DMS114 treated with DMSO at 0.1 percent for 48 hours (cell line): ENCODE measurements at regions not wholly inside any gene's neighbourhood (a gene's known extent, or its start where the extent isn't known, plus 50 kb on each side); places are given as distances from the start of the nearest gene placed in this dataset.
"Not testable (repeated sequence)": the region's sequence is repeated elsewhere in the genome, so short reads cannot be mapped to it uniquely, and the experiment has no call there.

Source experiments
- DNase-seq: peaks from one replicate; lab custom pipeline; 2025; ENCODE audit not compliant: unreplicated experiment; lab: John Stamatoyannopoulos, UW

DNA sequence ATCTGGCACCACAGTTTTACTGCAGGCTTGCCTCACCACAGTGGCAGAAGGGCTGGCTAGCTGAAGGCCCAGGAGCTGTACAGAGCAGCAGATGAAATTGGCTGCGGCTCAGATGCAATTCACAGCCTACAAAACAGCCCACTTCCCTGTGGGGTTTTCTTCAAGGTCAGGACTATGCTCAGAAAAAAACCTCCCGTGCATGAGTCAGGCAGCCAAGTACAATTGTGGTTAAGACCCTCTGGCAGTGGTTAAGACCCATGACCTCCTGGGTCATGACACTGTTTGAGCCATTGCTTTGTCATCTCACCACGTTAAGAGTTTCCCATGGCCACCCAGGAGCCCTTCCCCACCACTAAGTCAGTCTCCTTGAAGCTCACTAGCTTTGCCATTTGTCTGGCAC lies 276.3 kb downstream of the HNRNPD start:
- DNase-seq, result no peak

DNA sequence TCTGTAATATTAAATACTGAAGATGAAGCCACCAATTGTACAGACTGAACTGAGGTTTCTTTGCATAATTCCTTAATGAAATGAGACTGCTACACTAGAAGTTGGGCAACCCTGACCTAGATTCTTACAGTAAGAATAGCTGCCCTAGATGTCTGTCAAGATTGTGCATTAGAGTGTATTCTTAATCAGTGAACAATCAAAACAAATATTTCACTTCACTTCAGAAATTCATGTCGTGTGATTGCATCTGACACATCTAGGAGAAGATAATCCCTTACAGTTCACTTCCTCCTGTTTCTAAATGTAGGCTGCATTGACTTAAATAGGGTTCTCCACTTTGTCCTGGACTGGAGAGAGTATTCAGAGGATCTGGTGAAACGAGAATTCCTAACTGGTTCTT lies 283.1 kb downstream of the HNRNPD start:
- DNase-seq, result no peak

DNA sequence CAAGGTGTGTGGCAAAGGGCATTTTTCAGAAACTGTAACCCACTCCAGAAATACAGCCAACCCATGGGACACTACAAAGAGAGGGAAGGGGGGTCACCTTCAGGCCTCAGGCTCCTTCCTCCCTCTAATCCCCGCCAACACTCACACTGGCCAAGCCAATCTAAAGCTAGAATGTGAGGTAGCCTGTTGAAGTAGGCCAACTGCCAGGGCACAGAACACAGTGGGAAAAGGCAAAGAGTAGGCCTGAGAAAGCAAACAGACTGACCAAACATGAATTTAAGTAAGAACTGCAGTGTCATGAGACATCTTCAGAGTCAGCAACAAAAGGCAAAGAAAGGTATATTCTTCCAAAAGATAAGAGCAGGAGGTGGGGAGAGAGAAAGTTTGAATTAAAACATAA lies 289.0 kb downstream of the HNRNPD start:
- no peak for DNase-seq

DNA sequence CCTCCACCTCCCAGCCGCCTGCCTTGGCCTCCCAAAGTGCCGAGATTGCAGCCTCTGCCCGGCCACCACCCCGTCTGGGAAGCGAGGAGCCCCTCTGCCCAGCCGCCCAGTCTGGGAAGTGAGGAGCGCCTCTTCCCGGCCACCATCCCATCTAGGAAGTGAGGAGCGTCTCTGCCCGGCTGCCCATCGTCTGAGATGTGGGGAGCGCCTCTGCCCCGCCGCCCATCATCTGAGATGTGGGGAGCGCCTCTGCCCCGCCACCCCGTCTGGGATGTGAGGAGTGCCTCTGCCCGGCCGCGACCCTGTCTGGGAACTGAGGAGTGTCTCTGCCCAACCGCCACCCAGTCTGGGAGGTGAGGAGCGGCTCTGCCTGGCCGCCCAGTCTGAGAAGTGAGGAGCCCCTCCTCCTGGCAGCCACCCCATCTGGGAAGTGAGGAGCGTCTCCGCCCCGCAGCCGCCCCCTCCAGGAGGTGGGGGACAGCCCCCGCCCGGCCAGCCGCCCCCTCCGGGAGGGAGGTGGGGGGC lies 296.3 kb downstream of the HNRNPD start:
- DNase-seq, result not testable (repeated sequence)

DNA sequence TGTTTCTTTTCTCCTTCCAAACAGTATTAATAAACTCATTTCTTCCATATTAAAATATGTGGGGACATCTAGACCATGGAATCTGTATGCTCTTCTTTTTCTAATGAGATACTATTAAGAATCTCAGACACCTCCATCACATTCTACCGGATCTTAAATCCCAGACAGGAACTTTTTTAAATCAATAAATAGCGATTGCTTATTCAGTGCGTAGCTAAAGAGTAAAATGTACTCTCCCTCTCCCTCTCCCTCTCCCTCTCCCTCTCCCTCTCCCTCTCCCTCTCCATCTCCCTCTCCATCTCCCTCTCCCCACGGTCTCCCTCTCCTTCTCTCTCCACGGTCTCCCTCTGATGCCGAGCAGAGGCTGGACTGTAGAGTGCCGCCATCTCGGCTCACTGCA lies 297.0 kb downstream of the HNRNPD start:
- DNase-seq, result no peak

DNA sequence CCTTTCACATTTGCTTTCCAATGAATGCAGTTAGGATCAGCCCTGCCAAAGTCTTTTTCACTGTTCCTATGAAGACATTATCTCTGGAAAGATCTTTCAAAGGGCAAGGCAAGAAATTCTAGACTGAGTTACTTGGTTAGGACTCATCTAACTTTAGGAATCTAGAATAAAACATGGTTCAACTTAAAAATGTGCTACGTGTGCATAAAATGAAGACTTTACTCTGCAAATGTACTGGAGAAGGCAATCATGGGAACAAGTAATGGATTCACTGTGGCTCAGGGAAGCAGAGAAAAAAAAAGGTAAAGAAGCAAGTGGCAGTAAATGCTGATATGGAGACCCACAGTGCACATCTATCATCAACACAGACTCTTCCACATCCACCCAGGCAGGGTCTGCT lies 297.4 kb downstream of the HNRNPD start:
- no peak for DNase-seq

DNA sequence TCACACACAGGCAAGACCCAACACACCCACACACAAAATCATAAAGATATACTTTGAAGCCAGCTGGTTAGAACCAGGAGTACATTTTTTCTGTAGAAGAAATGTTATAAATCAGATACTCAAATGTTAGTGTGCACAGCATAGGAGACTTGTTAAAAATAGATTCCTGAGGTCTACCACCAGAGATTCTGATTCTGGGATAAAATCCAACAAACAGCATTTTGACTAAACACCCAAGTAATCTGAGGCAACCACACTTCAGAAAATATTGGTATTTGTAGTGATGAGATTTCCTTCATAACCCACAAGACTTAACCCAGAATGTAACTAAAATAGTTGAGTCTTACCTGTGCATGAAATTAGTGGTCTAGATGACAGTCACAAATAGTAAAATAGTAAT lies 301.8 kb downstream of the HNRNPD start:
- no peak for DNase-seq

DNA sequence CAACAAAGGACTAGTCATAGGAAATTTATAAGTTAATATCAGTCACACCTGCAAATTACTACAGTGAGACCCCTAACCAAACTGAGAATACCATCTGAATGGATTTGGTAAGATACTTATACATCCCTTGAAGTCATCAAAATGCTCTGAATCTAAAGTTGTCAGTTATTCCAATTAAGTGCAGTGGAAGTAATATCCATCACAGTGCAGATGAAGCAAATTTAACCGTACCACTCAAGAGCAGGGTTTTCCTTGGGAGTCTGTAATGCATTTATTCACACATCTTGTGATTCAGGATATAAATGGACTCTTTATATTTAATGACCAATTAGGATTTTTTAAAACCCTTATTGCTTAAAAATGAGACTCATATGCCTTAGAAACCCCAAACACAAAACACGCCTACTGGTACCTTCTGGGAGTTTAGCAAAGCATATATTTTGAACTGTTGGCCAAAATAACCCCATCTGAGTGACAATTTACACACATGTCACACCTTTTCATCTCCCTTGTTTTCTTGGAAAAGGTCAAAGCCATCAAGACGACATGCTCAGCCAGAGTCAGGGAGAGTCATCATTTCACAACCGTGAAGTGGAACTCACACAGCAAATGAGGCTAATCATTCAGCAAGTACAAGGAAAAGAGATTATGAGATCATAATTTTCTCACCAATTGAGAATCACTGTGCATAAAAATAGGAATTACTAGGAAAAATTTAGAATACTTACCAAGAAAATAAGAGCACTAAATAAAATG lies 303.7 kb downstream of the HNRNPD start:
- no peak for DNase-seq

DNA sequence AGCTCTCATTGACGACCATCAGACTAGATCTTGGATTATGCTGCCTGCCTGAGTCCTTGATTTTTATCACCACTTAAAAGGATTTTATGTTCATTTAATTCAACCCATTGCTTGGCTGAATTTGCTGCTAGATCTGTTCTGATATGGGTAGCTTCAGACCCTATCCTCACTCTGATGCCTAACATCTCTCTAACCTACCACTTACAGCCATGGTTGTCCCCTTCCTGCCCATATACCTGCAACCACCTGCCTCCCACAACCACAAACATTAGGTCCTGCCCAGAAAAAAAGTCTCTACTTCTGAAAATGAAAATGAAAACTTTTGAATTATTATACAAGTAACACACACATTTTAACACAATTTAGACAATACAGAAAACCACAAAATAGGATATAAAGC lies 310.8 kb downstream of the HNRNPD start:
- DNase-seq, result no peak

DNA sequence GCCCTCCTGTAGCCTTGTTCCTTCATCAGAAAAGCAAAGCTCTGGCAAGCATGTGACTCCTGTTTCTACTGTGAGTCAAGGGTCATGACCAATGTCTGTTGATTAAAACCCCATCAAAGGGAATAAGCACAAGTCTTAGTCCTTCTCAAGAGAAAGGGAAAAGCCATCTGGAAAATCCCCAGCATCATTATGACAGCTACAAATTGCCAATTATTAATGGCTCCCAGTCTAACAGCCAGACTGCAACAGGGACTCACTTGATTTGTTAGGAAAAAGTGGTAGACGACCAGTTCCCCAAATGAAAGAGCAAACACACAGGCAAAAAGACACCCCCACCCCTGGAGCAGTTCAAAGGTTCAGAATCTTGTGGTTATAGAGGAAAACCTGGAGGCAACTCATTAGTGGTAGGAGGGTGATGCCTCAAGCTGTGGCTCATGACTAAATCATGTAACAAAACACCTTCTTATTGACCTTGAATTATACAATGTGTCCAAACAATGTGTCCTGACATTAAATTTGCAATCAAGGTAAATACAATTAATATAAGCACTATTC lies 315.7 kb downstream of the HNRNPD start:
- no peak for DNase-seq

DNA sequence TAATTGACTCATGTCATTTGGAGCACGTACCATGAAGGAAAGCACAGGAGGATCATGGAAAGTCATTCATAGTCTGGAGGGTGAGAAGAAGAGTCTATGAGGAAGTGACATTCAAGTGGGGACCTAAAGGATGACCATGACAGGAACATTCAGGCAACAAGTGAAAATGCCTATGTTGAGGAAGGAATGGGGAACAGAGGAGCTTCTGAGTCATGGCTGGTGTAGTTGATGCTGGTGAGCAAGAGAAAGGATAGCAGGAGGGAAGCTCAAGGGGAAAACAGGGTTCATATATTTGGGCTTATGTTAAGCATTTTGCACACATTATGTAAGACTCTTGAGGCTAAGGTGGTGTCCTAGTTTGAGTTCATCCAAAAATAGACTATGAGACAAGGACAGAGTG lies 318.6 kb downstream of the HNRNPD start:
- no peak for DNase-seq

DNA sequence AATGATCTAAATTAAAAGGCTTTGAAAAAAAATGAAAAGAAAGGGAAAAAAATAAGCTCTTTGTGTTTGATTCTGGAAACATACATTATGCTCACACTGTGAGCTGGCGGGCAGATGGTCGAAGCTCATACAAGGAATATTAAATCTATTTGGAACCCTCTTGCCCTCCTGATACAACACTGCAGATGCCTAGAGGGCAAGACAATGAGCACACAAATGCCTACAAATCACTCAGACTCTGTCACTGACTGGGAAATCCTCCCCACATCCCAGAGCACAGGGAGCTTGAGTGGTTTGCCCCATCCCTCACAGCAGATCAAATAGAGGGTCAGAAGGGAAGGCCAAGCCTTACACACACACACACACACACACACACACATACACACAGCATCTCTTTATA lies 320.4 kb downstream of the HNRNPD start:
- no peak for DNase-seq

DNA sequence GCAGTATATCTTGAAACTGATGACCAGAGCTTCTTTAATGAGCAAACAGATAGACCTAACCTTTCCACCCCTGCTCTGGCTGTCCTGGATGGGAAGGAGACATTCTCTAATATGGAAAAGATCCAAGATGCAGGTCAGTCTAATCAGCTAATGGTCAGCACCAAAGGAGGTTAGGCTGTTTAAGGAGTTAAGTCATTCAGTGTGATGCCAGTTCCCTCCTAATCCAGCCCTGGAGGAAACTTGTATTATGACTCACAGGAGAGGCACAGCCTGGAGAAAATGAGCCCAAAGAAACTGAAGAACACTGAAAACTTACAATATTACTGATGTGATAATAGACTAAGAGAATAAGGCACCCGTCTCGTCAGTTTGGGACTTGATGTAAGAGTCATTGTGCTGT lies 323.0 kb downstream of the HNRNPD start:
- no peak for DNase-seq

DNA sequence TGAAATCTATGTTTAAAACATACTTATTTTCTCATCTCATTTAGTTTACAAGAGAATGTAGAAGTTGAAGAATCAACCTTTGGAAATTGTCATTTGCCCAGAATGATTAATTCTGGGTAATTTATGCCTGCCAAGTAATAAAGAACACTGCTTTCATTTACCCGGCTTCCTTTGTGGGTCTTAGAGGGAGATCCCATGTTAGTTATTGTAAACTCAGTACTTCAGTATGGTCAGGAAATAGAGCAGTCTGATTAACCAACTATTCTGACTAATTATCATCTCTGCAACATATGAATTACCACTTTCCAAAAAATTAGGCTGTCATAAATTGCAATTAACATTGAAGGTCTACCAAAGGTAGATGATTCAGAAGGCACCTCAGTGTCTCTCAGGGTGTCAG lies 324.5 kb downstream of the HNRNPD start:
- no peak for DNase-seq

DNA sequence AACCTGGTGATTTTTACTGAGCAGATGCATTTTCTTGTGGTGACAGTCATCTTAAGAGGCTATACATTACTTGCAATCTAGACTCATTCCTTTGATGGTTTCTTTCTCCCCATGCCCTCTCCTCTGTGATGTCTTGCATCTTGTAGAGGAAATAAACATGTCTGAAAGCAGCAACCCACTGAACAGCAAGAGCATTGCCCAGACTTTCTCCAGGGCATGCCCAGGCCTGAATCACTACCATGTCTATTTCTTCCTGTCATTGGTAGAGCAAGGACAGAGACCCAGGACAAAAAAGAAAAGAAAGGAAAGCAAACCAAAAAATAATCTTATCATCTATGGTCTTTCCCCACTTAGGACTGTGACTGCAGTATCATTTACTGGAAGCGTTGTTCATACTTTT lies 326.1 kb downstream of the HNRNPD start:
- no peak for DNase-seq

DNA sequence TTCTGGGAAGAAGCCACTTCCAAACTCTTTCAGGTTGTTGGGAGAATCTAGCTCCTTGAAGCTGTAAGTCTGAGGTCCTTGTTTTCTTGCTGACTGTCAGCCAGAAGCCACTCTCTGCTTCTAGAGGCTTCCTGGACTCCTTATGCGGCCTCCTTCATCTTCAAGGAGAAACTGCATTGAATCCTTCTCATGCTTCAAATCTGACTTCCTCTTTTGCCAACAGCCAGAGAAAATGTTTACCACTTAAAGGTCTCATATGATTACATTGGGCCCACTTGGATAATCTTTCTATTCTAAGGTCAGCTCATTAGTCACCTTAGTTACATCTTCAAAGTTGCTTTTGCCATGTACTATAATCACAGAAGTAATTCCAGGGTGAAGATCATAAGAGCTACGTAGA lies 327.0 kb downstream of the HNRNPD start:
- DNase-seq, result no peak

DNA sequence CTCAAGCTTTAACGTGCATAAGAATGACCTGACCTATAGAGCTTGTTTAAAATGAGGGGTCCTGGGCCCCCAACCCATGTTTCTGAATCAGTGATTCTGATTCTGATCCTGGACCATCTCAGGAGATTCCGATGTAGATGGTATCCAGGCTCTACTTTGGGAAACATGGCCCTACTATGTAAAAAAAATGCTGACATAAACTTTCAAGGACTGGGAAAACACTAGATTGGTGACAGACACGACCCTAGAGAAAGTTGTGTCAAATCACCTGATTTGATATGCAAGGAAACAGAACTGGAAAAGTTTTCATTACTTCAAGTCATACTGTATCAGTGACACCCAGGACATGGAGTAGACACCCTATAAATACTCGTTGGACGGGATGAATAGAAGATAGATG lies 328.5 kb downstream of the HNRNPD start:
- no peak for DNase-seq

DNA sequence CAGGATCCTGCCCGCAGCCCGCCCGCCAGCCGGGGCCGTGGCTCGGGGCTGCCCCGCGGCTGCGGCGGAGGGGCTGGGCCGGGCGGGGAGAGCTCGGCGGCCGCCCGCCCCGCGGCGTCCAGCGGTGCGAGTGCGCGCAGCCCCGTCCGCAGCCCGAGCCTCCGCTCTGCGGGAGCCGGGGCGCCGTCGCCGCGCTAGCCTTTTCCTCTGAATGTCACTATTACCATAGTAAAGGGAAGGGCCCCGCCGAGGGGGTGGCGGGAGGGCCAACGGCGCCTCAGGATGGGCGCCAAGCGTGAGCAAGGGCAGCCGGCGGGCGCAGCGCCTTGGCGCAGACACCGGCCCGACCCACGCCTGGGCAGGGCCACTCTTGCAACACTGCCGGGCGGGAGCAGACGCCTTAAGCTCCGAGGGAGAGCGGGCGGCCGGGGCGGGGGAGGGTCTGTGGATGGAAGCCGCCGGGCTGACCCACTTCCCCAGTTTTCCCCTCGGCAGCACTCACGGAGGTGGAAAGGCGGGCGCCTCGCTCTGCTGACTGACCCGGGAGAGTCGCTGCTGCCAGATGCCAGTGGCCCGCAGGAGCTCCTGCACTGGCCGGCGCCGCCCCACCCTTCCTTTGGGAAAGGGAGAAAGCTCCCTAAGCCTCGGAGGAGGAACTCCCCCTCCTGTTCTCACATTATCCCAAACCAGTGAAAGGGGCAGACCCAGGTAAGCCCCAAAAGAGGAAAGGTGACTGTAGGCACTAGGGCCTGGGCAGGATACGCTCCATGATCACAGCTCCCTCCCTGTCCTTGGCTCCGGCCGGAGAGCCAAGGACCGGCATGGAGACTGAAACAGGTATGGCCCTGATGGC lies 329.4 kb downstream of the HNRNPD start:
- DNase-seq, result no peak

DNA sequence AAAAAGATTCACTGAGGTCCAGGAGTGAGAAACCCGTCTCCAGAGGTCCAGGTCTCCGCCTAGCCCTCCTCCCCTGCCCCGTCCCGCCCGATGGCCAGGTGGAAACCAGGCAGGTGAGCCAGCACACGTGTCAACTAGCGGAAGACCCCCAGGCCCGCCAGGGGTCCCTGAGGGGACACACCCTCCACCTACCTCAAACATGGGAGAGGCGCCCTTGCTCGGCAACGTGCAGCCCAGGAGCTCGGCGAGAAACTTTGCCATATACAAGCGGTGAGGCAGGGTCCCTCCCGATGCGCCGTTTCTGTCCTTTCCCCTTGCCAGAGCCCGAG lies 330.0 kb downstream of the HNRNPD start:
- DNase-seq, result no peak

DNA sequence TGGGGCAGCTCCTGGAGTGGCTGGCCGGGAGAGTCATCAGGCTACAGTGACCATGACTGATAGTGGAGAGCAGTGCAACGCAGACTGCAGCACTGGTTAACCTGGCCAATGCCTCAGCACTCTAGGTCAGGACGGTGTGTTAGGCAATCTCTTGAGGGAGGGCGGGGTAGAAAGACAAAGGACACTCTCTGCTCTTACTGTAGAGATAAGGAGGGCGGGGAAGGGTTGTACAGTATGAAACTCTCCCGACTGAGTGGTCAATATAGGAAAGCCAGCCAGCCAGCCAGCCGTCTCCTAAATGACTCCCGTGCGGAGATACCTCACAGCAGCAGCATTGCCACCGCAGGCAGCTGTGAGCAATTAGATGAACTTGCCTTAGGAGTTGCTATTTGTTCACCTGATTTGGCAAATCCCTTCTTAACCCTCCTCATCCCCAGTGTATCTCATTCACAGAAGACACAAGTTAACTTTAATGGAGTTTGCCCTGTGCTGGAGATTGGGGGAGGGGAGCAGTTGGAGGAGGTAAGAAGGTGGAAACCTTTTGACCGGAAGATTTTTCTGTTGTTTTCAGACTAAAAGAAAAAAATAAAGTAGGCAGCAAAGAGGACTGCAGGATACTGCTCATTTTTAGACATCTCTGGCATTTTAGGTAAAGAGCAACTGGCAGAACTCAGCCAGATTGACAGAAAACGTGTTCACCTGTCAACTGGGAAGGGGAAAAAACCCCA lies 330.5 kb downstream of the HNRNPD start:
- DNase-seq, result no peak

DNA sequence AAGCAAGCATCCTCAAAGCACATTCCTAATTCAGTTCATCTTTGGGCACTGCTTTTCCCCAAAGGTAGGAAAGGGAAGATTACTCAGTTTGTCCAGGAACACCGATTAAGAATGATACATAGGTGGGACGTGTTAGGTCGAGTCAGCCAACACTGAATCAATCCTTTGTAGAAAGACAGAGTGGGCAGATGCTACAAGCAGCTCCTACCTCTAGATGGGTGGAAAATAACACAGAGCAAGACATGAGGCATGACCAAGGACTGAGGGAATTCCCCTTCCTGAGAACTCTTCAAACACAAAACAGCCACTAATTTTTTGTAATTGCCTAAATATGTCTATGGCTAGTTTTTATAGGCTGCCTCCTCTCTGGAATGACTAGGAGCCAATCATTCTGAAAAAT lies 331.7 kb downstream of the HNRNPD start:
- no peak for DNase-seq

DNA sequence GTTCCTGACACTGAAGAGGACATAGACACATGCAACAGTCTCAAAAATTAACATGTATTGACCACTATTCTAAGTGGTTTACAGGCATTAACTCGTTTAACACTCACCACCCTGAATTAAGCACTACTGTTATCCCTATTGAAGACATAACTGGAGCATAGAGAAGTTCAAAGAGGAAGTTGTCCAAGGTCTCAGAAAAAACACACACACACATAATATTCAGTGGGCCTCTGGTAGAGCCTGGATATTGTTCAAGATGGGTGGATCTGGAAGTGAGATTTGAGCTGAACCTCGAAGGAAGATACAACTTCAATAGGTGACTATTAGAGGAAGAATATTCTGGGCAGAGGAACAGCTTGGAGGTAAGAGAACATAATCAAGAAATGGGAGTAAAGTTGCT lies 334.9 kb downstream of the HNRNPD start:
- no peak for DNase-seq
